ENCODE measurements at regions not wholly inside any gene's neighbourhood (a gene's known extent, or its start where the extent isn't known, plus 50 kb on each side); places are given as distances from the start of the nearest gene placed in this dataset.

GRCh38 chr10:130967784-130968183, 343.7 kb downstream of the TCERG1L start:
- no peak for TF ChIP-seq POLR2A (IDR thresholded peaks at IDR 0.05; ENCODE audit: low read depth, low read length)
- no peak for TF ChIP-seq CEBPB (IDR thresholded peaks at IDR 0.05; ENCODE audit: low read depth, low read length)
